Fibroblast of mammary gland (primary cell): ENCODE measurements at regions not wholly inside any gene's neighbourhood (a gene's known extent, or its start where the extent isn't known, plus 50 kb on each side); places are given as distances from the start of the nearest gene placed in this dataset.

ENCODE experiments used
- DNase-seq: peaks from one replicate; pipeline ENCODE4 v3.0.0-alpha.2; 2010; ENCODE audit warnings: low read depth
- H3K4me3 ChIP-seq: 2 replicates; pipeline ENCODE4 v1.5.1; 2011; ENCODE audit warnings: low read depth, mild to moderate bottlenecking, low read length, moderate library complexity; ENCODE audit not compliant: control insufficient read depth
- CTCF ChIP-seq: conservative IDR thresholded peaks from 2 replicates; pipeline ENCODE4 v1.5.1; 2011; ENCODE audit warnings: low read depth, low read length, inconsistent platforms; ENCODE audit not compliant: control insufficient read depth, insufficient read depth

GRCh38 chr9:107896544-107896943, 407.0 kb upstream of the KLF4 start:
- H3K4me3 ChIP-seq, result no peak overlapping the region
- DNase-seq, result no peak
- no peak for TF ChIP-seq CTCF

GRCh38 chr9:107895501-107896001, 406.0 kb upstream of the KLF4 start:
- peak; percentile 13 for DNase-seq
- H3K4me3 ChIP-seq, result no peak overlapping the region
- no peak for TF ChIP-seq CTCF

- TF ChIP-seq CTCF, result no peak
- DNase-seq, result peak; percentile 54
- H3K4me3 ChIP-seq, result no peak overlapping the region
Observed at GRCh38 chr9:107894572-107895261, 405.1 kb upstream of the KLF4 start.

GRCh38 chr9:107890921-107891465, 401.4 kb upstream of the KLF4 start:
- no peak overlapping the region for H3K4me3 ChIP-seq
- DNase-seq, result peak; percentile 47

GRCh38 chr9:107888773-107889227, 399.2 kb upstream of the KLF4 start:
- TF ChIP-seq CTCF, result no peak
- DNase-seq, result no peak
- no peak overlapping the region for H3K4me3 ChIP-seq

More at GRCh38 chr9:107890921-107891465, 401.4 kb upstream of the KLF4 start:
- TF ChIP-seq CTCF, result no peak

- H3K4me3 ChIP-seq, result no peak overlapping the region
- DNase-seq, result no peak
- TF ChIP-seq CTCF, result no peak
Observed at GRCh38 chr9:107886826-107887225, 397.3 kb upstream of the KLF4 start.
